Activated T-helper 1 cell treated with anti-CD3 and anti-CD28 coated beads, Interleukin-12 subunit alpha, Interleukin-12 subunit beta, Interleukin-2, Interleukin-4 antibody, amounts not matched to agents 30 ng/mL and 10 ng/mL and 1 ng/mL, durations not matched to agents 14 hours and 24 hours and 36 hours (primary cell): ENCODE measurements at regions not wholly inside any gene's neighbourhood (a gene's known extent, or its start where the extent isn't known, plus 50 kb on each side); places are given as distances from the start of the nearest gene placed in this dataset.

ENCODE experiments used
- DNase-seq: peaks from one replicate; pipeline ENCODE4 v3.0.0; 2021; ENCODE audit warnings: low spot score
- H3K27ac Mint-ChIP-seq: one replicate; pipeline ENCODE4 v1.8.0; 2021; ENCODE audit warnings: mild to moderate bottlenecking, mixed read lengths
- H3K27me3 Mint-ChIP-seq: one replicate; pipeline ENCODE4 v1.8.0; 2022; ENCODE audit warnings: mild to moderate bottlenecking, moderate library complexity, mixed read lengths; ENCODE audit not compliant: insufficient read depth
- H3K36me3 Mint-ChIP-seq: one replicate; pipeline ENCODE4 v1.8.0; 2021; ENCODE audit warnings: low read depth, mixed read lengths
- H3K4me1 Mint-ChIP-seq: one replicate; pipeline ENCODE4 v1.8.0; 2021; ENCODE audit warnings: low read depth, mixed read lengths
- H3K4me3 Mint-ChIP-seq: one replicate; pipeline ENCODE4 v1.8.0; 2021; ENCODE audit warnings: mild to moderate bottlenecking, moderate library complexity, mixed read lengths
- H3K9me3 Mint-ChIP-seq: one replicate; pipeline ENCODE4 v1.8.0; 2021; ENCODE audit warnings: mixed read lengths
- intact Hi-C: fragments of 100-400 bp; cut with micrococcal nuclease; formaldehyde crosslinking; loops from one replicate; pipeline ENCODE4 v1.15.1; 2024

DNA sequence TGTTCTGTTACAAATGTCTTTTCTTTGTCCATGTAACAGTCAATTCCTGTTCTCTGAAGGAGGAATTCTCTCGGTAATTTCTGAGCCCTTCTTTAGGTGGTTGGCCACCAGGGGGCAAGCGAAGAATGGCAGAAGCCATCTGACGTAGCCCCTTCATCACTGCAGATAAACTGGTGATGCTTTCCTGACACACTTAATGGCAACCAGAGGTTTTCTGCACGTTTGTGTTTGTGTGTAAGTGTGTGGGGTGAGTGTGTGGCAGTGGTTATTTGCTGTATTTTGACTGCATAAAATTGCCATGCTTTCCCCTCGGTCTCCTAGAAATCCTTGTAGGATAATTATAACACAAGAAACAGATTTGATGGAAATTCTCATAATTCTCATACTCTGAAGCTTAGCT, 64.8 kb upstream of the STOX2 start:
- H3K36me3 Mint-ChIP-seq, result no peaks in the 10 kb centered on the region
- no peak overlapping the region for H3K4me3 Mint-ChIP-seq
- peaks cover 8% of the 10 kb centered on the region for H3K27me3 Mint-ChIP-seq
- no peaks in the 10 kb centered on the region for H3K9me3 Mint-ChIP-seq
- intact Hi-C loops, result loop anchor here (1.0 to 5.0 kb wide), 4 partner anchors 262 to 1294 kb away; no protein-coding TSS in a partner anchor
- peak; percentile 37 for DNase-seq
- no peak overlapping the region for H3K27ac Mint-ChIP-seq
- H3K4me1 Mint-ChIP-seq, result peaks cover 6% of the 10 kb centered on the region

DNA sequence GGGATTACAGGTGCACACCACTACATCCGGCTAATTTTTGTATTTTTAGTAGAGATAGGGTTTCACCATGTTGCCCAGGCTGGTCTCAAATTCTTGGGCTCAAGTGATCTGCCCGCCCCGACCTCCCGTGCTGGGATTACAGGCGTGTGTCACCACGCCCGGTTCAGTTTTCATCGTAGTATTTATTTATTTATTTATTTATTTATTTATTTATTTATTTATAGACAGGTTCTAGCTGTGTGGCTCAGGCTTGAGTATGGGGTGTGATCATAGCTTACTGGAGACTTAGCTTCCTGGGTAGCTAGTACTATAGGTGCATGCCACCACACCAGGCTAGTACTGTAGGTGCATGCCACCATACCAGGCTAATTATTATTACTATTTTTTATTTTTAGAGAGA, 64.1 kb upstream of the STOX2 start:
- Mint-ChIP-seq H3K4me3 (no peak overlapping the region), H3K27ac (no peak overlapping the region), H3K4me1 (peaks cover 6% of the 10 kb centered on the region), H3K36me3 (no peaks in the 10 kb centered on the region), H3K27me3 (peaks cover 8% of the 10 kb centered on the region), H3K9me3 (no peaks in the 10 kb centered on the region)
- intact Hi-C loops, result loop anchor here (5.0 kb wide), 1 partner anchor 261 kb away; no protein-coding TSS in a partner anchor
- DNase-seq, result no peak

DNA sequence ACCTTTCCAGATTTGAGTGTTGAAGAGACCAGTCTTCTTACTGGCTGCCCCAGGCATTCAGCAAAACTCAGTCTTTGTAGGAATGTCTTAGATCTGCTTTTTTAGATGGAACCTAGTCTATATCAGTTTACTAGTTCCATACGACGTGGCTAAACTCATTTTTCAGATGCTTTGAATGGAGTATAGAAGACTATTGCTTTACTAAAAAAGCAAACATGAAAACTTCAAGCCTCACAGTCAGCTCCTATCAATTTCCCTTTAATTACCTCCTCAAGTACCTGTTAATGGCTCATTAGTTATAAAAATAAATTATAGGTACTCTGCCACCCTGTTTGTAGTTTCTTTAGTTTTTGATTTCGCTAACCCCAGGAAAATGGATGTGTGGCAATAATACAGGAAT, 63.0 kb upstream of the STOX2 start:
- DNase-seq, result no peak
- intact Hi-C loops, result loop anchor here (5.0 kb wide), 1 partner anchor 260 kb away; no protein-coding TSS in a partner anchor
- peaks cover 6% of the 10 kb centered on the region for H3K4me1 Mint-ChIP-seq
- no peak overlapping the region for H3K27ac Mint-ChIP-seq
- H3K36me3 Mint-ChIP-seq, result no peaks in the 10 kb centered on the region
- no peaks in the 10 kb centered on the region for H3K9me3 Mint-ChIP-seq
- H3K27me3 Mint-ChIP-seq, result peaks cover 3% of the 10 kb centered on the region
- H3K4me3 Mint-ChIP-seq, result no peak overlapping the region

DNA sequence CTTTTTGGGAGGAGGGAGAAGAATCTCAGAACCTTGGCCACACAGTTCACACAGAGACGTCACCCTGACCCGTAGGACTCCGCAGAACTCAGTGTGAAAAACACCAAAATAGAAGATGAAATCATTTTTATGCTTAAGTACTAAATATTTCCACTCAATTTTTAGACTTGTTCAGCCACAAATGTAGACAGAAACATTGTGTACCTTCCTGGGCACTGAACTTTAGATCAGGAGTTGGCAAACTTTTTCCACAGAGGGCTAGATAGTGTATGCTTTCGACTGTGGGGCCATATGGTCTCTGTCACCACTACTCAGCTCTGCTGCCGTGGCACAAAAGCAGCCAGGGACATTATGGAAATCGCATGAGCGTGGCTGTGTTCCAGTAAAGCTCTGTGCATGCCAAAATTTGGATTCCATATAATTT, 61.8 kb upstream of the STOX2 start:
- Mint-ChIP-seq H3K4me3 (no peak overlapping the region), H3K4me1 (peaks cover 6% of the 10 kb centered on the region), H3K27me3 (peaks cover 6% of the 10 kb centered on the region), H3K27ac (no peak overlapping the region), H3K9me3 (peaks cover 5% of the 10 kb centered on the region), H3K36me3 (no peaks in the 10 kb centered on the region)
- no peak for DNase-seq
- intact Hi-C loops, result loop anchor here (5.0 kb wide), 1 partner anchor 259 kb away; no protein-coding TSS in a partner anchor

DNA sequence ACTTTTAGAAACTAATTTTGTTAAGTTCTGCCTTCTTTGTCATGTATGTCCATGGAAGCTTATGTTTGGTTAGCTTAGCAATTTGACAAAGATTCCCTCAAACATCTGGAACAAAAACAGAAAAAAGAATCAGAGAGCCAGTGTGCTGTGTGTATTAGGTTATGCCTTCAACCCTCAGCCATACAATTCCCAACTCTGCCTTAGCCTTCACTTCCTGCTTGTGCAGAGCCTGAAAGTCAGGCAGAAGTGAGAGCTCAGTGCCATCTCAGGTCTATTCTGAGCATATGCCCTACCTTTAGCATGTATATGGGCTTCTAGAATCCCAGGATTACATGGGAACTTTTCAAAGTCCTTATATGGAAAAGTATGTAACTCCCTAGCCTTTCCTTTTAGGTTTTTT, 58.2 kb upstream of the STOX2 start:
- H3K9me3 Mint-ChIP-seq, result peaks cover 5% of the 10 kb centered on the region
- intact Hi-C loops, result no loop called here
- H3K27me3 Mint-ChIP-seq, result peaks cover 3% of the 10 kb centered on the region
- no peaks in the 10 kb centered on the region for H3K4me1 Mint-ChIP-seq
- no peaks in the 10 kb centered on the region for H3K36me3 Mint-ChIP-seq
- no peak overlapping the region for H3K4me3 Mint-ChIP-seq
- H3K27ac Mint-ChIP-seq, result no peak overlapping the region
- DNase-seq, result no peak

DNA sequence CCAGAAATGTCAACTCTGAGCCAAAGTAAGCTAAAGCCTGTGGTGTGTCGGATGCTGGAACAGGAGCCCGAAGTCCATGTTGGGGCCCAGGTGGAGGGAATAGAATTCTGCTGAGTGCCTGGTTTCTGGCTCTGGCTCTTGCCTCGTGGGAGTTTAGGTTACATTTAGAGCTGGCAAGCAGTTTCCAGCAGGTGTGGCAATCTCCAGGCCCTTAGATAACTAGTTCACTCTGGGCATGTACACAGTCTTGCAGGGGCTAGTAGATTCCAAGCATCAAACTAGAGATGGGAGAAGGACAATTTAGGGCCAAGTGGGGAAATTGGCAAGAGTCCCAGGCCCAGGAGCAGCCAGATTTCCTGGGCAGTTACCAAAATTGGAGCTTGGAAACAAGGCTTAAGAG, 56.3 kb upstream of the STOX2 start:
- Mint-ChIP-seq H3K36me3 (no peaks in the 10 kb centered on the region), H3K9me3 (peaks cover 5% of the 10 kb centered on the region), H3K4me3 (no peak overlapping the region), H3K27ac (no peak overlapping the region), H3K27me3 (peaks cover 7% of the 10 kb centered on the region), H3K4me1 (no peaks in the 10 kb centered on the region)
- intact Hi-C loops, result no loop called here
- no peak for DNase-seq

DNA sequence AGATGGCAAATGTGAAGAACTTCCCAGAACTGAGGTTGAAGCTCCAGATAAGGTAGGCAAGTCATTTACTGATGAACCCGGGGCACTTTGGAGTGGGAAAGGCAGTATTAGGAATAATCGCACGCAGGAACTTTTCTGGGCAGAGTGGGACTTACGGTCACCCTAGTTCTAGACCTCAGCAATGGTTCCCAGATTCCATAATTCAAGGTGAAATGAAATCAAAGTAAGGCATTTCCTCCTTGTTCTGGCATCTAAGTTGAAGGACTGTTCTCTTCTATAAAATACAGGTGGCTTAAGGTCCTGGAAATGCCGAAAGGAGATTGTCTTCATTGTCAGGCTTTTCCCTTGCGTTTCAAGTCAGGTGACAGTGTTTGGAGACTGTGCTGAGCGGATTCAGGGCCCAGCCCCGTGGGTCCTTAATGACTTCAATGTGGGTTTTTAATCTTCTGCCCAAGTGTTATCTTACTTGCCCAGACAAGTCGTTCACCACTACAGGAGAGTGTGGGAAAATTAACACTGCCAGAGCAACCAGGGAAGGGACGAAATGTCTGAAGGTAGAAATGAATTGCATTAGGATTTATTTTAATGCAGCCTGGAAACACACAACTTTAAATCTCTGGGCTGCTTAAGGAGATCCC, 52.1 kb upstream of the STOX2 start:
- DNase-seq, result no peak
- Mint-ChIP-seq H3K36me3 (no peaks in the 10 kb centered on the region), H3K27me3 (peaks cover 8% of the 10 kb centered on the region), H3K9me3 (no peaks in the 10 kb centered on the region), H3K4me3 (no peak overlapping the region), H3K4me1 (no peaks in the 10 kb centered on the region), H3K27ac (no peak overlapping the region)
- intact Hi-C loops, result no loop called here

DNA sequence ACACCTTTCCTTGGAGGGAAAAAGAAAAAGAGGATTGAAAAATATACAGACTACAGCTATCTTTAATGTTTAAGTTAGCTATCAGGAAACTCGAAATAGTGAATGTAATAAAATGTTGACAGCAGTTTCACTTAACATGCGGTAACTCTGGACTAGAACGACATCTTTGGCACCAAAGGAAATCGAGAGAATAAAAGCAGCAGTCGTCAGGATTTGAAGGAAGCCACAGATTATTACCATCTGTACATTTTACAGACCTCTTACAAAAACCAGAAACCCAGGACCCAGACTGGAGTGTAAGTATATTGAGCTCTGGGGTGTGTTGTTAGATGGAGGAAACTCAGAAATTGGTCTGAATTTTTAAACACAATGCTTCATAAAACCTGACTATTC, 51.6 kb upstream of the STOX2 start:
- H3K27me3 Mint-ChIP-seq, result peaks cover 8% of the 10 kb centered on the region
- intact Hi-C loops, result no loop called here
- no peak overlapping the region for H3K4me3 Mint-ChIP-seq
- H3K9me3 Mint-ChIP-seq, result no peaks in the 10 kb centered on the region
- DNase-seq, result no peak
- no peaks in the 10 kb centered on the region for H3K36me3 Mint-ChIP-seq
- no peaks in the 10 kb centered on the region for H3K4me1 Mint-ChIP-seq
- no peak overlapping the region for H3K27ac Mint-ChIP-seq
